Fibroblast of skin of back (primary cell): ENCODE measurements at regions not wholly inside any gene's neighbourhood (a gene's known extent, or its start where the extent isn't known, plus 50 kb on each side); places are given as distances from the start of the nearest gene placed in this dataset.
"Not testable (repeated sequence)": the region's sequence is repeated elsewhere in the genome, so short reads cannot be mapped to it uniquely, and the experiment has no call there.

Source experiments
- DNase-seq: peaks from one replicate; pipeline ENCODE4 v3.0.0-alpha.2; 2013

- no peak for DNase-seq
Measured at GRCh38 chr9:95729669-95730368, 145.7 kb upstream of the ERCC6L2 start.

- DNase-seq: no peak
Measured at GRCh38 chr9:95729046-95729445, 146.4 kb upstream of the ERCC6L2 start.

GRCh38 chr9:95727947-95728520 is 147.5 kb upstream of the ERCC6L2 start:
- DNase-seq: no peak

- peak; percentile 51 for DNase-seq
Measured at GRCh38 chr9:95726756-95727155, 148.7 kb upstream of the ERCC6L2 start.

- DNase-seq: no peak
Measured at GRCh38 chr9:95725045-95725444, 150.4 kb upstream of the ERCC6L2 start.

GRCh38 chr9:95724253-95724991 is 151.1 kb upstream of the ERCC6L2 start:
- no peak for DNase-seq

- DNase-seq: no peak
Measured at GRCh38 chr9:95722141-95722540, 153.3 kb upstream of the ERCC6L2 start.

GRCh38 chr9:95721061-95721531 is 154.4 kb upstream of the ERCC6L2 start:
- DNase-seq: peak; percentile 9

GRCh38 chr9:95720496-95720895 is 155.0 kb upstream of the ERCC6L2 start:
- no peak for DNase-seq

GRCh38 chr9:95719354-95719753 is 156.1 kb upstream of the ERCC6L2 start:
- DNase-seq: no peak

- DNase-seq: no peak
Measured at GRCh38 chr9:95718263-95718662, 157.2 kb upstream of the ERCC6L2 start.

GRCh38 chr9:95715868-95716435 is 159.5 kb upstream of the ERCC6L2 start:
- DNase-seq: no peak

GRCh38 chr9:95710446-95710845 is 165.0 kb upstream of the ERCC6L2 start:
- DNase-seq: no peak

GRCh38 chr9:95696701-95697100 is 178.8 kb upstream of the ERCC6L2 start:
- no peak for DNase-seq

- DNase-seq: no peak
Measured at GRCh38 chr9:95691435-95691834, 174.7 kb upstream of the PTCH1 start.

- no peak for DNase-seq
Measured at GRCh38 chr9:95689669-95690068, 172.9 kb upstream of the PTCH1 start.

- DNase-seq: no peak
Measured at GRCh38 chr9:95684516-95684915, 167.7 kb upstream of the PTCH1 start.

GRCh38 chr9:95680306-95680705 is 163.5 kb upstream of the PTCH1 start:
- not testable (repeated sequence) for DNase-seq

- DNase-seq: no peak
Measured at GRCh38 chr9:95679874-95680273, 163.1 kb upstream of the PTCH1 start.

- no peak for DNase-seq
Measured at GRCh38 chr9:95678759-95679158, 162.0 kb upstream of the PTCH1 start.

- DNase-seq: no peak
Measured at GRCh38 chr9:95670122-95670521, 153.4 kb upstream of the PTCH1 start.

GRCh38 chr9:95669253-95669652 is 152.5 kb upstream of the PTCH1 start:
- DNase-seq: no peak

- no peak for DNase-seq
Measured at GRCh38 chr9:95667789-95668188, 151.0 kb upstream of the PTCH1 start.

- no peak for DNase-seq
Measured at GRCh38 chr9:95666785-95667155, 150.0 kb upstream of the PTCH1 start.
